Fibroblast of lung (primary cell): ENCODE measurements at regions not wholly inside any gene's neighbourhood (a gene's known extent, or its start where the extent isn't known, plus 50 kb on each side); places are given as distances from the start of the nearest gene placed in this dataset.

ENCODE experiments used
- CTCF ChIP-seq, 2 donors: IDR thresholded peaks in 1 of 2; conservative IDR thresholded peaks in 1 of 2; 1 replicate in 1 of 2; 2 replicates in 1 of 2; pipeline ENCODE4 v1.5.1; 2011 to 2012; ENCODE audit warnings: low read length in 2 of 2, control low read depth in 1 of 2, inconsistent platforms in 1 of 2, low read depth in 1 of 2, mild to moderate bottlenecking in 1 of 2
- EZH2 ChIP-seq: IDR thresholded peaks from 2 replicates; pipeline ENCODE4 v1.5.1; 2012; ENCODE audit warnings: low read length, control low read depth, mild to moderate bottlenecking; ENCODE audit errors: missing control alignments

GRCh38 chr13:33932769-33933406 is 114.9 kb downstream of the RFC3 start:
- TF ChIP-seq CTCF (conservative IDR thresholded peaks at IDR 0.05 in 1 of 2, IDR thresholded peaks at IDR 0.05 in 1 of 2; ENCODE audit: low read depth in 1 of 2, low read length in 2 of 2) (no peak), EZH2 (no peak)
